ENCODE measurements at regions not wholly inside any gene's neighbourhood (a gene's known extent, or its start where the extent isn't known, plus 50 kb on each side); places are given as distances from the start of the nearest gene placed in this dataset.

DNA sequence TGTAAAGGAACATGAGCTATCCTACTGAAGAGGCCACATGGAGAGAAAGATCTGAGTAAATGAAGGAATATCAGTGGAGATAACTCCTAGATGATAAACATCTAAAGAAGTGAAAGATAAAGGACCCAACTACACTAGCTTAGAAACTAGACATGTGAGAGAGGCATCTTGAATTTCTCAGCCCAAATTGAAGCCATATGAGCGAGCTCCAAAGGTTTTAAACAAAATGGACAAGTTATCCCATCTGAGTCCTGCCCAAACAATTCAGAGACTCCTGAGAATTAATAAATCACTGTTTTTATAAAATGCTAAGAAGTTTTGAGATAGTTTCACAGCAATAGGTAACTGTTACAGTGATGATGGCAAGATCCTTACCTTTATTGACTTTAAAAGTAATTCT, 438.9 kb downstream of the NAV3 start:
- TF ChIP-seq TCF4 (CRISPR knock-in tag; IDR thresholded peaks at IDR 0.05; ENCODE audit: borderline replicate concordance) (no peak), PPARA (CRISPR knock-in tag; IDR thresholded peaks at IDR 0.05; ENCODE audit: borderline replicate concordance) (no peak), ZFP30 (CRISPR knock-in tag; IDR thresholded peaks at IDR 0.05) (no peak), ZNF70 (CRISPR knock-in tag; IDR thresholded peaks at IDR 0.05) (no peak), BACH2 (CRISPR knock-in tag; IDR thresholded peaks at IDR 0.05; ENCODE audit: borderline replicate concordance) (no peak), ESRRG (CRISPR knock-in tag; IDR thresholded peaks at IDR 0.05) (no peak), ZNF565 (CRISPR knock-in tag; conservative IDR thresholded peaks at IDR 0.05; ENCODE audit: low read depth) (no peak), ZC3H10 (CRISPR knock-in tag; IDR thresholded peaks at IDR 0.05) (no peak), ZFP3 (CRISPR knock-in tag; IDR thresholded peaks at IDR 0.05) (no peak), TOX (CRISPR knock-in tag; IDR thresholded peaks at IDR 0.05; ENCODE audit: borderline replicate concordance) (no peak), OSR1 (CRISPR knock-in tag; IDR thresholded peaks at IDR 0.05) (no peak), CSDC2 (CRISPR knock-in tag; IDR thresholded peaks at IDR 0.05) (no peak), ZNF8 (CRISPR knock-in tag; IDR thresholded peaks at IDR 0.05) (no peak), GLIS3 (CRISPR knock-in tag; IDR thresholded peaks at IDR 0.05) (no peak), SNAI2 (CRISPR knock-in tag; IDR thresholded peaks at IDR 0.05) (no peak), ISL1 (CRISPR knock-in tag; IDR thresholded peaks at IDR 0.05) (no peak)
- TF ChIP-seq, protein P1, sequence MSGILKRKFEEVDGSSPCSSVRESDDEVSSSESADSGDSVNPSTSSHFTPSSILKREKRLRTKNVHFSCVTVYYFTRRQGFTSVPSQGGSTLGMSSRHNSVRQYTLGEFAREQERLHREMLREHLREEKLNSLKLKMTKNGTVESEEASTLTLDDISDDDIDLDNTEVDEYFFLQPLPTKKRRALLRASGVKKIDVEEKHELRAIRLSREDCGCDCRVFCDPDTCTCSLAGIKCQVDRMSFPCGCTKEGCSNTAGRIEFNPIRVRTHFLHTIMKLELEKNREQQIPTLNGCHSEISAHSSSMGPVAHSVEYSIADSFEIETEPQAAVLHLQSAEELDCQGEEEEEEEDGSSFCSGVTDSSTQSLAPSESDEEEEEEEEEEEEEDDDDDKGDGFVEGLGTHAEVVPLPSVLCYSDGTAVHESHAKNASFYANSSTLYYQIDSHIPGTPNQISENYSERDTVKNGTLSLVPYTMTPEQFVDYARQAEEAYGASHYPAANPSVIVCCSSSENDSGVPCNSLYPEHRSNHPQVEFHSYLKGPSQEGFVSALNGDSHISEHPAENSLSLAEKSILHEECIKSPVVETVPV (CRISPR knock-in tag; IDR thresholded peaks at IDR 0.05), result no peak
- TF ChIP-seq, protein P2, sequence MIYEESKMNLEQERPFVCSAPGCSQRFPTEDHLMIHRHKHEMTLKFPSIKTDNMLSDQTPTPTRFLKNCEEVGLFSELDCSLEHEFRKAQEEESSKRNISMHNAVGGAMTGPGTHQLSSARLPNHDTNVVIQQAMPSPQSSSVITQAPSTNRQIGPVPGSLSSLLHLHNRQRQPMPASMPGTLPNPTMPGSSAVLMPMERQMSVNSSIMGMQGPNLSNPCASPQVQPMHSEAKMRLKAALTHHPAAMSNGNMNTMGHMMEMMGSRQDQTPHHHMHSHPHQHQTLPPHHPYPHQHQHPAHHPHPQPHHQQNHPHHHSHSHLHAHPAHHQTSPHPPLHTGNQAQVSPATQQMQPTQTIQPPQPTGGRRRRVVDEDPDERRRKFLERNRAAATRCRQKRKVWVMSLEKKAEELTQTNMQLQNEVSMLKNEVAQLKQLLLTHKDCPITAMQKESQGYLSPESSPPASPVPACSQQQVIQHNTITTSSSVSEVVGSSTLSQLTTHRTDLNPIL (CRISPR knock-in tag; IDR thresholded peaks at IDR 0.05; ENCODE audit: low read depth), result no peak
- TF ChIP-seq, protein P3, sequence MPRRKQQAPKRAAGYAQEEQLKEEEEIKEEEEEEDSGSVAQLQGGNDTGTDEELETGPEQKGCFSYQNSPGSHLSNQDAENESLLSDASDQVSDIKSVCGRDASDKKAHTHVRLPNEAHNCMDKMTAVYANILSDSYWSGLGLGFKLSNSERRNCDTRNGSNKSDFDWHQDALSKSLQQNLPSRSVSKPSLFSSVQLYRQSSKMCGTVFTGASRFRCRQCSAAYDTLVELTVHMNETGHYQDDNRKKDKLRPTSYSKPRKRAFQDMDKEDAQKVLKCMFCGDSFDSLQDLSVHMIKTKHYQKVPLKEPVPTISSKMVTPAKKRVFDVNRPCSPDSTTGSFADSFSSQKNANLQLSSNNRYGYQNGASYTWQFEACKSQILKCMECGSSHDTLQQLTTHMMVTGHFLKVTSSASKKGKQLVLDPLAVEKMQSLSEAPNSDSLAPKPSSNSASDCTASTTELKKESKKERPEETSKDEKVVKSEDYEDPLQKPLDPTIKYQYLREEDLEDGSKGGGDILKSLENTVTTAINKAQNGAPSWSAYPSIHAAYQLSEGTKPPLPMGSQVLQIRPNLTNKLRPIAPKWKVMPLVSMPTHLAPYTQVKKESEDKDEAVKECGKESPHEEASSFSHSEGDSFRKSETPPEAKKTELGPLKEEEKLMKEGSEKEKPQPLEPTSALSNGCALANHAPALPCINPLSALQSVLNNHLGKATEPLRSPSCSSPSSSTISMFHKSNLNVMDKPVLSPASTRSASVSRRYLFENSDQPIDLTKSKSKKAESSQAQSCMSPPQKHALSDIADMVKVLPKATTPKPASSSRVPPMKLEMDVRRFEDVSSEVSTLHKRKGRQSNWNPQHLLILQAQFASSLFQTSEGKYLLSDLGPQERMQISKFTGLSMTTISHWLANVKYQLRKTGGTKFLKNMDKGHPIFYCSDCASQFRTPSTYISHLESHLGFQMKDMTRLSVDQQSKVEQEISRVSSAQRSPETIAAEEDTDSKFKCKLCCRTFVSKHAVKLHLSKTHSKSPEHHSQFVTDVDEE (CRISPR knock-in tag; IDR thresholded peaks at IDR 0.05), result no peak
- TF ChIP-seq, protein P4, sequence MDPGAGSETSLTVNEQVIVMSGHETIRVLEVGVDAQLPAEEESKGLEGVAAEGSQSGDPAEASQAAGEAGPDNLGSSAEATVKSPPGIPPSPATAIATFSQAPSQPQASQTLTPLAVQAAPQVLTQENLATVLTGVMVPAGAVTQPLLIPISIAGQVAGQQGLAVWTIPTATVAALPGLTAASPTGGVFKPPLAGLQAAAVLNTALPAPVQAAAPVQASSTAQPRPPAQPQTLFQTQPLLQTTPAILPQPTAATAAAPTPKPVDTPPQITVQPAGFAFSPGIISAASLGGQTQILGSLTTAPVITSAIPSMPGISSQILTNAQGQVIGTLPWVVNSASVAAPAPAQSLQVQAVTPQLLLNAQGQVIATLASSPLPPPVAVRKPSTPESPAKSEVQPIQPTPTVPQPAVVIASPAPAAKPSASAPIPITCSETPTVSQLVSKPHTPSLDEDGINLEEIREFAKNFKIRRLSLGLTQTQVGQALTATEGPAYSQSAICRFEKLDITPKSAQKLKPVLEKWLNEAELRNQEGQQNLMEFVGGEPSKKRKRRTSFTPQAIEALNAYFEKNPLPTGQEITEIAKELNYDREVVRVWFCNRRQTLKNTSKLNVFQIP (CRISPR knock-in tag; IDR thresholded peaks at IDR 0.05; ENCODE audit: borderline replicate concordance, low read depth), result no peak
- ATAC-seq, result peak; percentile 75

DNA sequence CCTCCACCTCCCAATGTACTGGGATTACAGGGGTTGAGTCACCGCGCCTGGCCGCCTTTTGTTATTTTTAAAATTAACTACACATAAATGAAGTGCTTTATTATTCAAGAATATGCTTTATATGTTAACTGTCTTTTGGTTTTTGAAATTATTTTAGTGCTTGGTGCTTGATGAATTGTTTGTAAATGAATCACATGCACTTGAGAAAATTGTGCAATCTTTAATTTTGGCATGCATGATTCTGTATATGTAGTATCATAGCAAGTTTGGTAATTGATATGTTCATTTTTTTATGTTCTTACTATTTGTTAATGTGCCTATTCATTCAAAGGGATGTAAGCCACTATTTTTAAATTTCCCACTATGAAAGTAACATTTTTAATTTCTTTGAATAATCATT, 440.9 kb downstream of the NAV3 start:
- ATAC-seq, result no peak
- TF ChIP-seq, protein P3 (CRISPR knock-in tag; IDR thresholded peaks at IDR 0.05), result no peak
- no peak for TF ChIP-seq GLIS3 (CRISPR knock-in tag; IDR thresholded peaks at IDR 0.05)

DNA sequence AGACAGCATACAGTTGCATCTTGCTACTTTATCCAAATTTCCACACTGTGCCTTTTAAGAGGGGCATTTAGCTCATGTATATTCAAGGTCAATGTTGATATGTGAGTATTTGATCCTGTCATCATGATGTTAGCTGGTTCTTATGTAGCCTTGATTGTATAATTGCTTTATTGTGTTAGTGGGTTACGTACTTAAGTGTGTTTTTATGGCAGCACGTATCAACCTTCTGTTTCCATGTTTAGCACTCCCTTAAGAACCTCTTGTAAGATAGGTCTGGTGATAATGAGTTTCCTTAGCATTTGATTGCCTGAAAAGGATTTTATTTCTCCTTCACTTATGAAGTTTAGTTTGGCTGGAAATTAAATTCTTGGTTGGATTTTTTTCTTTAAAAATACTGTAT, 445.2 kb downstream of the NAV3 start:
- ATAC-seq, result no peak
- TF ChIP-seq ZNF565 (CRISPR knock-in tag; conservative IDR thresholded peaks at IDR 0.05; ENCODE audit: low read depth), result no peak
- no peak for TF ChIP-seq TOX (CRISPR knock-in tag; IDR thresholded peaks at IDR 0.05; ENCODE audit: borderline replicate concordance)
- no peak for TF ChIP-seq ZNF70 (CRISPR knock-in tag; IDR thresholded peaks at IDR 0.05)
- no peak for TF ChIP-seq ZFP30 (CRISPR knock-in tag; IDR thresholded peaks at IDR 0.05)
- no peak for TF ChIP-seq GLIS3 (CRISPR knock-in tag; IDR thresholded peaks at IDR 0.05)
- TF ChIP-seq, protein P1 (CRISPR knock-in tag; IDR thresholded peaks at IDR 0.05), result no peak
- TF ChIP-seq TCF4 (CRISPR knock-in tag; IDR thresholded peaks at IDR 0.05; ENCODE audit: borderline replicate concordance), result no peak
- TF ChIP-seq ISL1 (CRISPR knock-in tag; IDR thresholded peaks at IDR 0.05), result no peak
- TF ChIP-seq, protein P2 (CRISPR knock-in tag; IDR thresholded peaks at IDR 0.05; ENCODE audit: low read depth), result no peak
- no peak for TF ChIP-seq ZC3H10 (CRISPR knock-in tag; IDR thresholded peaks at IDR 0.05)
- TF ChIP-seq, protein P4 (CRISPR knock-in tag; IDR thresholded peaks at IDR 0.05; ENCODE audit: borderline replicate concordance, low read depth), result no peak

All from SK-N-SH treated with all-trans-retinoic acid at 6 μM for 48 hours (cell line).